Skeletal muscle tissue (tissue), 3 donors: ENCODE measurements at regions not wholly inside any gene's neighbourhood (a gene's known extent, or its start where the extent isn't known, plus 50 kb on each side); places are given as distances from the start of the nearest gene placed in this dataset.
A peak's percentile ranks its signal among the peaks of the same experiment; 100 is the strongest.

Experiments used
- H3K27ac ChIP-seq: one replicate; pipeline ENCODE4 v1.7.0; 2013; ENCODE audit warnings: mild to moderate bottlenecking, low read depth, low read length, inconsistent platforms
- H3K27me3 ChIP-seq, 3 donors: one replicate each; pipeline ENCODE4 v1.7.0; 2013; ENCODE audit warnings: low read length in 3 of 3; ENCODE audit not compliant: control insufficient read depth in 3 of 3, insufficient read depth in 3 of 3
- H3K36me3 ChIP-seq, 3 donors: one replicate each; pipeline ENCODE4 v1.7.0; 2013; ENCODE audit warnings: low read length in 3 of 3; ENCODE audit not compliant: control insufficient read depth in 3 of 3, insufficient read depth in 3 of 3
- H3K4me1 ChIP-seq, 3 donors: one replicate each; pipeline ENCODE4 v1.7.0; 2013; ENCODE audit warnings: low read length in 3 of 3, mild to moderate bottlenecking in 3 of 3; ENCODE audit not compliant: control insufficient read depth in 3 of 3, insufficient read depth in 3 of 3
- H3K4me3 ChIP-seq, 3 donors: one replicate each; pipeline ENCODE4 v1.7.0; 2013; ENCODE audit warnings: low read length in 3 of 3
- H3K9ac ChIP-seq, 3 donors: one replicate each; pipeline ENCODE4 v1.7.0; 2013; ENCODE audit warnings: low read length in 3 of 3, mild to moderate bottlenecking in 3 of 3, moderate library complexity in 2 of 3, low read depth in 1 of 3
- H3K9me3 ChIP-seq, 3 donors: one replicate each; pipeline ENCODE4 v1.7.0; 2013; ENCODE audit warnings: low read length in 3 of 3; ENCODE audit not compliant: control insufficient read depth in 3 of 3
- donor health status: Osteomylitis.

- Histone ChIP-seq H3K27me3 (no peaks in the 10 kb centered on the region), H3K9me3 (peaks cover 0 to 2% (median 0%) of the 10 kb centered on the region in 3 donors), H3K4me3 (no peak overlapping the region), H3K9ac (no peak overlapping the region), H3K36me3 (no peaks in the 10 kb centered on the region), H3K27ac (no peak overlapping the region), H3K4me1 (peaks cover 9 to 13% (median 9%) of the 10 kb centered on the region in 3 donors)
Measured at GRCh38 chr14:65153101-65153500, 50.8 kb upstream of the MAX start.

- Histone ChIP-seq H3K27ac (peak overlapping the region; percentile 72), H3K4me3 (peak overlapping the region; percentile 35 to 57 (median 48)), H3K4me1 (peaks cover 9 to 13% (median 9%) of the 10 kb centered on the region in 3 donors), H3K36me3 (no peaks in the 10 kb centered on the region), H3K27me3 (no peaks in the 10 kb centered on the region), H3K9me3 (no peaks in the 10 kb centered on the region), H3K9ac (peak overlapping the region; percentile 45 to 54 (median 50))
Measured at GRCh38 chr14:65156568-65157366, 54.5 kb upstream of the MAX start.

GRCh38 chr14:65159281-65160062 is 57.2 kb upstream of the MAX start:
- H3K9me3 ChIP-seq: no peaks in the 10 kb centered on the region
- peaks cover 9 to 13% (median 9%) of the 10 kb centered on the region in 3 donors for H3K4me1 ChIP-seq
- H3K27me3 ChIP-seq: no peaks in the 10 kb centered on the region

GRCh38 chr14:65160091-65160490 is 57.8 kb upstream of the MAX start:
- no peaks in the 10 kb centered on the region for H3K27me3 ChIP-seq
- H3K4me1 ChIP-seq: peaks cover 9 to 13% (median 9%) of the 10 kb centered on the region in 3 donors
- no peaks in the 10 kb centered on the region for H3K36me3 ChIP-seq
- H3K27ac ChIP-seq: no peak overlapping the region
- H3K9ac ChIP-seq: no peak overlapping the region
- no peak overlapping the region for H3K4me3 ChIP-seq
- no peaks in the 10 kb centered on the region for H3K9me3 ChIP-seq

More at GRCh38 chr14:65159281-65160062, 57.2 kb upstream of the MAX start:
- no peak overlapping the region for H3K27ac ChIP-seq
- no peak overlapping the region for H3K9ac ChIP-seq
- no peak overlapping the region for H3K4me3 ChIP-seq
- no peaks in the 10 kb centered on the region for H3K36me3 ChIP-seq

GRCh38 chr14:65162031-65162430 is 59.7 kb upstream of the MAX start:
- Histone ChIP-seq H3K27ac (no peak overlapping the region), H3K27me3 (no peaks in the 10 kb centered on the region), H3K4me3 (no peak overlapping the region), H3K4me1 (peaks cover under 1 to 4% (median under 1%) of the 10 kb centered on the region in 3 donors), H3K9ac (no peak overlapping the region), H3K36me3 (no peaks in the 10 kb centered on the region), H3K9me3 (no peaks in the 10 kb centered on the region)

GRCh38 chr14:65164068-65164824 is 61.9 kb upstream of the MAX start:
- Histone ChIP-seq H3K9ac (no peak overlapping the region), H3K27ac (no peak overlapping the region), H3K4me3 (no peak overlapping the region), H3K4me1 (peaks cover 0 to 4% (median 0%) of the 10 kb centered on the region in 3 donors), H3K36me3 (no peaks in the 10 kb centered on the region), H3K9me3 (no peaks in the 10 kb centered on the region), H3K27me3 (no peaks in the 10 kb centered on the region)

- Histone ChIP-seq H3K4me1 (peaks cover 0 to 4% (median 0%) of the 10 kb centered on the region in 3 donors), H3K9ac (no peak overlapping the region), H3K4me3 (no peak overlapping the region), H3K27me3 (no peaks in the 10 kb centered on the region), H3K27ac (no peak overlapping the region), H3K36me3 (no peaks in the 10 kb centered on the region), H3K9me3 (no peaks in the 10 kb centered on the region)
Measured at GRCh38 chr14:65164825-65165135, 62.5 kb upstream of the MAX start.

- Histone ChIP-seq H3K27ac (no peak overlapping the region), H3K9ac (no peak overlapping the region), H3K4me1 (peaks cover 4 to 6% (median 5%) of the 10 kb centered on the region in 3 donors), H3K9me3 (no peaks in the 10 kb centered on the region), H3K4me3 (no peak overlapping the region), H3K36me3 (no peaks in the 10 kb centered on the region), H3K27me3 (peaks cover 4 to 10% (median 8%) of the 10 kb centered on the region in 3 donors)
Measured at GRCh38 chr14:65167072-65167645, 64.8 kb upstream of the MAX start.

- Histone ChIP-seq H3K27me3 (peaks cover 4 to 10% (median 10%) of the 10 kb centered on the region in 3 donors), H3K36me3 (no peaks in the 10 kb centered on the region), H3K9me3 (no peaks in the 10 kb centered on the region), H3K4me3 (no peak overlapping the region), H3K27ac (no peak overlapping the region), H3K4me1 (peaks cover 4 to 6% (median 5%) of the 10 kb centered on the region in 3 donors), H3K9ac (no peak overlapping the region)
Measured at GRCh38 chr14:65168840-65169239, 66.5 kb upstream of the MAX start.
